HG02840 (cell line): ENCODE measurements at regions not wholly inside any gene's neighbourhood (a gene's known extent, or its start where the extent isn't known, plus 50 kb on each side); places are given as distances from the start of the nearest gene placed in this dataset.

Source experiments
- ATAC-seq: cut with Tn5 transposase; IDR thresholded peaks from one replicate; pipeline ENCODE4 v1.9.1; 2021; ENCODE audit warnings: mild to moderate bottlenecking, moderate library complexity, moderate number of reproducible peaks; ENCODE audit not compliant: unreplicated experiment, low FRiP score

DNA sequence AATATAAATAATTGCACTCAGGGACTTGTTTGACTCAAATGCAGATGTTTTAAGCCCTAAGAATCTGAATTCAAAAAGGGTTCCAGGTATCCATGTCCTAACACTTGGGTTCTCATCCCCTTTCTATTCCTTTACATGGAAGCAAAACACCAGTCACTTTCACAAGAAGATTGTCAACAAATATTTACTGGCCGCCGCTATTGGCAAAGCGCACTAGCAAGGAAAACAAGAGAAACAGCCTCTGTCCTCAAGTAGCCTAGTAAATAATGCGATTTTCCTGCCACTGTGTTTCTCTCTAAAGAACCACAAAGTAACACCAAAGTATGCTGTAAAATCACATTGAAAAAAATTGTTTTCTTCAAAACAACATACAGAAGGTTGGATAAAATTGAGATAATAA, 66.7 kb upstream of the EZH2 start:
- ATAC-seq = no peak

DNA sequence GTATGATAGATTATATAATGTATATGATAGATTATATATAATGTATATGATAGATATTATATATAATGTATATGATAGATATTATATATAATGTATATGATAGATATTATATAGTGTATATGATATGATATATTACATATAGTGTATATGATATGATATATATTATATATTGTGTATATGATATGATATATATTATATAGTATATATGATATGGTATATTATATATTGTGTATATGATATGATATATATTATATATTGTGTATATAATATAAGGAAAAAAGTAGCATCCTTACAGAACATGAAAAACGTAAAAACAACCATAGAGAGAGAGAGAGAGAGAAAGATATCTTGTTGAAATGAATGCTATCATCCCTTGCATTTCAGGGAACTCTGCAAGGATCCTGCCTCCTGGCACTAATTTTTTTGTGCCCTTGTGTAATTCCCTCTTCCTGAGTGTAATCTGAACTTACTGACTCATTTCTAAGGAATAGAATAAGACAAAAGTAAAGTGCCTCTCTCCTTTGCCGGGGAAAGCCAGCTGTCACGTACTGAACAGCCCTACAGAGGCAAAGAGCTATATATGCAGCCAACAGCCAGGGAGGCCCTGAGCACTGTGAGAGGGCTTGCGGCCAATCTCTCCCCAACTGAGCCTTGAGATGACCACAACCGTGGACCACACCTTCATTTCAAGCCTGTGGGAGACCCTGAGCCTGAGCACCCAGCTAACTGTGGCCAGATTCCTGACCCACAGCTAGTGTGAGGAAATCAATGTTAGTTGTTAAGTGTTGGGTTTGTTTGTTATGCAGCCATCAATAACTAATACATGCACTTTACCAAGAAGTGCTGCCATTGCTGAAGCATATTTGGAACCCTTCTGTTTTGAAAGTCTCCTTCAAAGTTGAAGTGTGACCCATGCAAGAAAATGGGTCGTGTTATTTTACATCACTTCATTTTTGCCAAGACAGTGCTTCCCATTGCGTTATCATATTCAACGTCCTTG, 61.1 kb upstream of the EZH2 start:
- ATAC-seq = no peak

DNA sequence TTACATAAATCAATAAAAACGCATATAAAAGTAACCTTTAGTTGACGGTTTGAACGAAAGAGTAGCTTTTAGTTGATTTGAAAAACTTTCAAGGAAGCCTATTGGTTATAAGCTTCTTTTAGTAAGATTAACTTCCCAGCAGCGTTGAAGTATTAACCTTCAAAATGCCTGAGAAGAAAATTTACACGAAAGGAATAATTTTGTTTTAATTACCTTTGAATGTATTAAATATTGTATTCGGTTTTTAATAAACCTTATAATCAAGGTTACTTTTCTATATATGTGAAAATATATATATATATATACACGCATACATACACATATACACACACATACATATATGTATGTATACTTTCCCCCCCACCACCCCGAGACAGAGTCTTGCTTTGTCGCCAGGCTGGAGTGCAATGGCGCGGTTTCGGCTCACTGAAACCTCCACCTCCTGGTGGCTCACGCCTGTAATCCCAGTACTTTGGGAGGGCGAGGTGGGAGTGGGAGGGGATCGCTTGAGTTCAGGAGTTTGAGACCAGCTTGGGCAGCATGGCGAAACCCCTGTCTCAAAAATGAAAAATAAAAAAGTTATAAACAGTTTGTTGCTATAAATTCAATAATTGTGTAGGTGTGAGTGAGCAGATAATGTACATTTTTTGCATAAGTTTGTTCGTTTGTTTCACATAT, 57.6 kb upstream of the EZH2 start:
- peak; percentile 37 for ATAC-seq

DNA sequence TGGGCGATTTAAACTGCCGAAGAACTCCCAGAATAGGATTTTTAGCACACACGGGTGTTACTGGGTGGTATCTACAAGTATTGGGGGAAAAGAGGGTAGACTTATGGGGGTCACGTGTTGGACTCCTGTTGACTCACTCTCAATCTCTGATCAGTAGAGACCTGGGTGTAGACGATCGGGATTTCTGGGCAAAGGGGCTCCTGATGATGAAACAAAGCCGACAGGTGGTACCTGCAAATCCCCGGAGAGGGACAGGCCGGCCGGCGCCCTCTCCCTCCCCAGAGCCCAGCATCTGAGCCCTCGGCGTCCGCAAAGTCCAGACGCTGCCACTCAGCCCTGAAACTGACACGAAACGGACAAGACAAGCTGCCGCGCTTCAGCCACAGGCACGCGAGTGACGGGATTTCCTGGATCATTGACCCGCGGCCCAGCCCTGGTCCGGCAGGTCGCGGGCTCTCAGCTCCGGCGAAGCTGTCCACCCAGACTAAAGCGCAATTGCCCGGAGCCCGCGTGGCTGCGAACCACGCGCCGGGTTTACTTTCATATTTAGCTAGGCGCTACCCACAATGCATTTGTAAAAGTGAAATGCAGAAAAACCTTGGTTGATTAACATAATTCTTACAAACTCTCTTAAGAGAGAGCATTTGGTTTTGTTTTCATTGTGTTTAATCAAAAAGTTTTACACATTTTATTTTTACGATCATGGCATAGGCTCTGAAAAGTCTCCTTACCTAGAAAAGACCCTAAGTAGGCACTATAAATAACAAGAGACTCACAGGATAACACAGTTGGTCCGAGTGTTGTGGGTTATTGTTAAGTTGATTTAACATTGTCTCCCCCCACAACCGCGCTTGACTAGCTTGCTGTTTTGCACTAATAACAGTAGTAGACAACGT, 56.9 kb upstream of the EZH2 start:
- peak; percentile 64 for ATAC-seq

DNA sequence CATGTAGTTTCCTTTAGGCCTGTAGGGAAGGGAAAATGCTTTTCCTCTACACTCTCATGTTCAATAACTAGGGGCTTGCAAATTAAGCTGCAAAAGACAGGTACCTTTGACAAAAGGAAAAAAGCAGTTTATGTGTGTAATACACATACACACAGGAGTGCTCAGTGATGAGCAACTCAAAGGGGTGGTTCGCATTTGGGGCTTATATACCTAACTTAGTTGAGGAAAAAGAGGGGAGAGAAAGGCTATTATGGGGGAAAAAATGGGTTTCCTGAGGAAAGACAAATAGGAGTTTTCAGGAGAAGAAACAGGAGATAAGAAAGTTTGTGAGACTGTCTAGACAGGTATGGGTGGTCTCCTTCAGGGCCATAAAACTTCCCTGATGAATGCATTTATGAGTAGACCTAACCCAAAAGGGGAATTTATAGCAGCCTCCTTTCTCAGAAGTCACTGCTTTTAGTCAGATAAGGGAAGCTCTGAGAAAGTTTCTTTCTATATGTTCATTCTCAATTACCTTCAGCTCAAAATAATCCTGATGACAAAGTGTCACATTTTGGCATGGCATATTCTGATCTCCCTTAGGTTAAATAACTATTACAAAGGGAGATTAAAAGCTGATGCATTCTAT, 55.2 kb upstream of the EZH2 start:
- ATAC-seq = no peak

DNA sequence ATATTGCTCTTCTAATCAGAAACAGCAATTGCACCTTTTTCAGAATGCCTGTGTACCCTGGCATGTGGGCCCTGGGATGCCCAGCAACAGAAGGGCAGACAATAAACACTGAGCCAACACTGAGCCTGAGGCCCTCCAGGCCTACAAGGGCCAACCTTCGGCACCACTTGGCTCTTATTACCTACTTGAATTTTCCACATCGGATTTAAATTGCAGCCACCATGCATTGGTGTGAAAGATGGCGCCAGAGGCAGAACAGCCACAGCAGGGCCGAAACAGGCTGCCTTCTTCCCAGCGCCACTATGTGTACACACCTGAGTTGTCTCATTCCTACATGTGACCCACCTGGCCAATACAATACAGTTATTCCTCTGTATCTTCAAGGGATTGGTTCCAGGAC, 51.4 kb upstream of the EZH2 start:
- ATAC-seq = no peak
